ENCODE measurements at regions not wholly inside any gene's neighbourhood (a gene's known extent, or its start where the extent isn't known, plus 50 kb on each side); places are given as distances from the start of the nearest gene placed in this dataset.

- no peaks in the 10 kb centered on the region for H3K4me1 ChIP-seq (replicated peaks; ENCODE audit: insufficient read depth)
- DNase-seq, result no peak
- CTCF ChIA-PET, result no interaction called here
- TF ChIP-seq EZH2 (IDR thresholded peaks at IDR 0.05; ENCODE audit: low read depth) (no peak), CTCF (conservative IDR thresholded peaks at IDR 0.05) (no peak)
- intact Hi-C loops (cut with micrococcal nuclease; ENCODE audit: unreplicated experiment), result no loop called here
- H3F3A ChIP-seq (ENCODE audit: insufficient read depth, low read depth), result no peaks in the 10 kb centered on the region
- no peaks in the 10 kb centered on the region for H3K27me3 ChIP-seq (ENCODE audit: insufficient read depth, low read depth)
- H4K20me1 ChIP-seq (ENCODE audit: insufficient read depth), result no peaks in the 10 kb centered on the region
- no peaks in the 10 kb centered on the region for H3K9me2 ChIP-seq (ENCODE audit: insufficient read depth)
- H3K36me3 ChIP-seq (ENCODE audit: low read depth), result no peaks in the 10 kb centered on the region
- H3K79me2 ChIP-seq (ENCODE audit: low read depth), result no peaks in the 10 kb centered on the region
- H2AFZ ChIP-seq, result no peak overlapping the region
- no peak overlapping the region for H3K4me2 ChIP-seq
- H3K4me3 ChIP-seq, result no peak overlapping the region
- no peak overlapping the region for H3K27ac ChIP-seq
- H3K9me3 ChIP-seq (ENCODE audit: insufficient read depth, low read depth), result no peaks in the 10 kb centered on the region
- BruUV-seq (replicated peaks), result no TSS peak
- POLR2A ChIA-PET (ENCODE audit: unreplicated experiment), result no interaction called here
Measured at GRCh38 chr3:89682556-89682955, 575.1 kb downstream of the EPHA3 start.

- H3K4me3 ChIP-seq, result no peak overlapping the region
- H3K9me3 ChIP-seq (ENCODE audit: insufficient read depth, low read depth), result no peaks in the 10 kb centered on the region; the same call in 1 of the 2 replicates
- ChIA-PET CTCF (no interaction called here), POLR2A (ENCODE audit: unreplicated experiment) (no interaction called here)
- no peaks in the 10 kb centered on the region for H3K79me2 ChIP-seq (ENCODE audit: low read depth)
- H3K36me3 ChIP-seq (ENCODE audit: low read depth), result no peaks in the 10 kb centered on the region
- H3K4me1 ChIP-seq (replicated peaks; ENCODE audit: insufficient read depth), result no peaks in the 10 kb centered on the region
- no peak for DNase-seq
- no peak overlapping the region for H3K27ac ChIP-seq
- intact Hi-C loops (cut with micrococcal nuclease; ENCODE audit: unreplicated experiment), result no loop called here
- H3K9me2 ChIP-seq (ENCODE audit: insufficient read depth), result no peaks in the 10 kb centered on the region
- H2AFZ ChIP-seq, result no peak overlapping the region
- no peak for TF ChIP-seq EZH2 (IDR thresholded peaks at IDR 0.05; ENCODE audit: low read depth)
- TF ChIP-seq CTCF (conservative IDR thresholded peaks at IDR 0.05), result no peak
- H4K20me1 ChIP-seq (ENCODE audit: insufficient read depth), result no peaks in the 10 kb centered on the region
- H3F3A ChIP-seq (ENCODE audit: insufficient read depth, low read depth), result no peaks in the 10 kb centered on the region
- no TSS peak for BruUV-seq (replicated peaks)
- H3K27me3 ChIP-seq (ENCODE audit: insufficient read depth, low read depth), result no peaks in the 10 kb centered on the region
- H3K4me2 ChIP-seq, result no peak overlapping the region
Measured at GRCh38 chr3:89685731-89686130, 578.3 kb downstream of the EPHA3 start.

- Histone ChIP-seq H3K4me1 (replicated peaks; ENCODE audit: insufficient read depth) (no peaks in the 10 kb centered on the region), H3K79me2 (ENCODE audit: low read depth) (no peaks in the 10 kb centered on the region), H2AFZ (no peak overlapping the region), H3K27ac (no peak overlapping the region), H3K27me3 (ENCODE audit: insufficient read depth, low read depth) (no peaks in the 10 kb centered on the region), H3K36me3 (ENCODE audit: low read depth) (no peaks in the 10 kb centered on the region), H3K4me3 (no peak overlapping the region), H3F3A (ENCODE audit: insufficient read depth, low read depth) (no peaks in the 10 kb centered on the region), H3K9me3 (ENCODE audit: insufficient read depth, low read depth) (no peaks in the 10 kb centered on the region; the same call in 1 of the 2 replicates), H3K4me2 (no peak overlapping the region), H4K20me1 (ENCODE audit: insufficient read depth) (no peaks in the 10 kb centered on the region), H3K9me2 (ENCODE audit: insufficient read depth) (no peaks in the 10 kb centered on the region)
- BruUV-seq (replicated peaks), result no TSS peak
- intact Hi-C loops (cut with micrococcal nuclease; ENCODE audit: unreplicated experiment), result no loop called here
- CTCF ChIA-PET, result interaction anchor here (0.6 kb wide), 1 partner anchor 16 kb away, joined by 3 read pairs; no protein-coding TSS in a partner anchor
- POLR2A ChIA-PET (ENCODE audit: unreplicated experiment), result no interaction called here
- DNase-seq, result no peak
- no peak for TF ChIP-seq EZH2 (IDR thresholded peaks at IDR 0.05; ENCODE audit: low read depth)
- TF ChIP-seq CTCF (conservative IDR thresholded peaks at IDR 0.05), result no peak
Measured at GRCh38 chr3:89690646-89691045, 583.2 kb downstream of the EPHA3 start.
